Stimulated activated effector memory CD8-positive, alpha-beta T cell treated with anti-CD3 and anti-CD28 coated beads, Interleukin-12 subunit alpha, Interleukin-12 subunit beta, amount 100 ng/mL, for 72 hours (primary cell): ENCODE measurements at regions not wholly inside any gene's neighbourhood (a gene's known extent, or its start where the extent isn't known, plus 50 kb on each side); places are given as distances from the start of the nearest gene placed in this dataset.

Experiments used
- ATAC-seq: fragments of 150-1000 bp; cut with Tn5 transposase; 2 replicates; pipeline ENCODE4 v1.10.0; 2021
- DNase-seq, 2 donors: peaks; one replicate each; pipeline ENCODE4 v3.0.0; 2021 to 2022; ENCODE audit warnings: low spot score in 2 of 2
- H3K27ac Mint-ChIP-seq: one replicate; pipeline ENCODE4 v1.8.0; 2022; ENCODE audit warnings: mild to moderate bottlenecking, mixed read lengths
- H3K36me3 Mint-ChIP-seq: one replicate; pipeline ENCODE4 v1.8.0; 2022; ENCODE audit warnings: mild to moderate bottlenecking, mixed read lengths
- H3K4me1 Mint-ChIP-seq: one replicate; pipeline ENCODE4 v1.8.0; 2022; ENCODE audit warnings: mixed read lengths
- H3K4me3 Mint-ChIP-seq: one replicate; pipeline ENCODE4 v1.8.0; 2022; ENCODE audit warnings: mild to moderate bottlenecking, mixed read lengths
- H3K9me3 Mint-ChIP-seq: one replicate; pipeline ENCODE4 v1.8.0; 2022; ENCODE audit warnings: mixed read lengths

GRCh38 chr4:85081196-85081595, 114.7 kb upstream of the WDFY3 start:
- no peak for ATAC-seq
- Mint-ChIP-seq H3K9me3 (peaks cover 2% of the 10 kb centered on the region), H3K4me3 (no peak overlapping the region), H3K27ac (no peak overlapping the region), H3K4me1 (no peaks in the 10 kb centered on the region), H3K36me3 (no peaks in the 10 kb centered on the region)
- no peak for DNase-seq

DNA sequence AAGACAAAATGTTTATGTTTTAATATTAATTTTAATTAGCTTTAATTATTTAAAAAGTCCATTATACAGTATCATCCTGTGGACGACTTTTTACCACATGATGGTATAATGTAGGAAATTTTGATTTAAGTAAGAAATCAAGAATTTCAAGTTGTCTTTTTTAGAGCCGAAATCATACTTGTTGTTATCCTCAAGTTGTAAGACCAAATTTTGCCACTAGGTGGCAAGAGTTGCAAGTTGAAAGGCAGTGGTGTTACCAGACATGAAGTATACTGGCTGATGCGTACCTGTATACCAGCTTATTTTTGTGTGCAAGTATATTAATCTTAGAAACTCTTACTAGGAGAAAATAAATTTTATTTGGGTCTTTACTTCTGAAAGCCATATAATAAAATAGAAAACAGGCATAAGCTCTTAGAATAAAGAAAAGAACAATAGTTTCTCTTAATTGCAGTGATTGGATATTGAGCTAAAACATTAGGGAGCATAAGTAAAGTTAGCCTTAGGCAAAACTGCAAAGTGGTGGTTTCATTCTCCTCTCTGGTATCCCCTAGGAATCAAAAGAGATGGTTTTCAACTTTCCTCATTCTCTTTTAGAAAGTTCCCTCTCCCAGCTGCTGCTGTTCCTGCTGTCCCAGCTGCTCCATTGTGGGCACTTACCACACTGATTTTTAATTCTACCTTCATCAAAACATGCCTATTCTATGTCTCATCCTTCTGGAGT, 118.0 kb upstream of the WDFY3 start:
- ATAC-seq (no peak), DNase-seq (no peak)
- H3K9me3 Mint-ChIP-seq: peaks cover 2% of the 10 kb centered on the region
- no peak overlapping the region for H3K27ac Mint-ChIP-seq
- H3K36me3 Mint-ChIP-seq: no peaks in the 10 kb centered on the region
- H3K4me1 Mint-ChIP-seq: no peaks in the 10 kb centered on the region
- H3K4me3 Mint-ChIP-seq: no peak overlapping the region

- Mint-ChIP-seq H3K36me3 (no peaks in the 10 kb centered on the region), H3K4me3 (no peak overlapping the region), H3K27ac (no peak overlapping the region), H3K4me1 (no peaks in the 10 kb centered on the region), H3K9me3 (no peaks in the 10 kb centered on the region)
- DNase-seq (no peak), ATAC-seq (no peak)
Measured at GRCh38 chr4:85086721-85087120, 120.2 kb upstream of the WDFY3 start.

GRCh38 chr4:85092536-85092935, 126.0 kb upstream of the WDFY3 start:
- no peaks in the 10 kb centered on the region for H3K4me1 Mint-ChIP-seq
- H3K4me3 Mint-ChIP-seq: no peak overlapping the region
- DNase-seq: no peak
- H3K27ac Mint-ChIP-seq: no peak overlapping the region
- H3K36me3 Mint-ChIP-seq: no peaks in the 10 kb centered on the region
- ATAC-seq: no peak
- no peaks in the 10 kb centered on the region for H3K9me3 Mint-ChIP-seq

GRCh38 chr4:85092943-85093342, 126.5 kb upstream of the WDFY3 start:
- H3K4me1 Mint-ChIP-seq: no peaks in the 10 kb centered on the region
- no peak for DNase-seq
- H3K4me3 Mint-ChIP-seq: no peak overlapping the region
- no peak for ATAC-seq
- peaks cover 4% of the 10 kb centered on the region for H3K9me3 Mint-ChIP-seq
- H3K27ac Mint-ChIP-seq: no peak overlapping the region
- H3K36me3 Mint-ChIP-seq: no peaks in the 10 kb centered on the region

- Mint-ChIP-seq H3K4me3 (no peak overlapping the region), H3K4me1 (no peaks in the 10 kb centered on the region), H3K9me3 (peaks cover 9% of the 10 kb centered on the region), H3K36me3 (no peaks in the 10 kb centered on the region), H3K27ac (no peak overlapping the region)
- ATAC-seq: no peak
- no peak for DNase-seq
Measured at GRCh38 chr4:85094735-85095134, 128.2 kb upstream of the WDFY3 start.

- no peak for DNase-seq
- H3K4me3 Mint-ChIP-seq: no peak overlapping the region
- ATAC-seq: no peak
- H3K36me3 Mint-ChIP-seq: no peaks in the 10 kb centered on the region
- peaks cover 18% of the 10 kb centered on the region for H3K9me3 Mint-ChIP-seq
- no peak overlapping the region for H3K27ac Mint-ChIP-seq
- H3K4me1 Mint-ChIP-seq: no peaks in the 10 kb centered on the region
Measured at GRCh38 chr4:85102606-85103005, 136.1 kb upstream of the WDFY3 start.

- Mint-ChIP-seq H3K36me3 (no peaks in the 10 kb centered on the region), H3K27ac (no peak overlapping the region), H3K9me3 (peaks cover 9% of the 10 kb centered on the region), H3K4me1 (no peaks in the 10 kb centered on the region), H3K4me3 (no peak overlapping the region)
- no peak for DNase-seq
- ATAC-seq: no peak
Measured at GRCh38 chr4:85106166-85106565, 139.7 kb upstream of the WDFY3 start.

DNA sequence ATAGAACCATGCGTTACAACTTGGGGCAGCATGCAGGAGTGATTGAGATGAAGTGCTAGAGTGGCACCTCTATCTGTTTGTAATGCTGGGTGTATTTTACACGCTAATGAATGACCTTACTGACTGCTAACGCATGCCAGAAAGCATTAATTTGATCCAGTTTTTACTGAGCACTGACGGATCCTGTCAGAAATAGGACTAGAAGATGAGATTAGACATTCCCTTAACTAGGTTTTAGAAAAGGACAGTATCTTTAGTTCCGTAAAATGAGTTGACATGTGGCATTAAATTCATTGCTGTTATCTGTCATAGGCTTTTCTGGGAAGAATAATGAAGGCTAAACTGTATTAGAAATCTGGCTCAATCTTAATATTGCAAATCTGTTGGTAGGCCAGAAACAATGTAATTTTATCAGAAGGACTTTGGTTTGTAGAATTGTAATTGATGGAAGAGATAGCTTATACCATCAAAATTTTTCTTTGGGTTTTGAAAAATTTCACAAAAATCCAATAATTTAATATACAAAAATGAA, 140.4 kb upstream of the WDFY3 start:
- Mint-ChIP-seq H3K27ac (no peak overlapping the region), H3K36me3 (no peaks in the 10 kb centered on the region), H3K4me3 (no peak overlapping the region), H3K4me1 (no peaks in the 10 kb centered on the region), H3K9me3 (peaks cover 9% of the 10 kb centered on the region)
- no peak for DNase-seq
- ATAC-seq: no peak

DNA sequence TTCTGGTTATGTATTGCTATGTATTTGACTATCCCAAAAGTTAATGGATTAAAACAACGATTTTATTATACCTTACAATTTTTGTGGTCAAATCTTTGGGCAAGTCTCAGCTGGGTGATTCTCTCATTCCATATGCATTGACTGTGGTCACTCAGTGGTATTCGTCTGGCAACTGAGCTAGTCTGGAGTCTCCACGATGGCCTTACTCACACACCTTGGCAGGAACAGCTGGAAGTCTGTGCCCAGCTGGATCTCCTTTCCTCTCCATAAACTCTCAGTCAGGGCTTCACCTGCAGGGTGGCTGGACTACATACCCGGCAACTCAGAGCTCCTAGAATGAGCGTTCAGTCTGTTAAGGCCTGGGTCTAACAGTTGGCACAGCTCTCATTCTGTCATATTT, 141.1 kb upstream of the WDFY3 start:
- Mint-ChIP-seq H3K4me3 (no peak overlapping the region), H3K9me3 (peaks cover 9% of the 10 kb centered on the region), H3K4me1 (no peaks in the 10 kb centered on the region), H3K27ac (no peak overlapping the region), H3K36me3 (no peaks in the 10 kb centered on the region)
- ATAC-seq: no peak
- no peak for DNase-seq

DNA sequence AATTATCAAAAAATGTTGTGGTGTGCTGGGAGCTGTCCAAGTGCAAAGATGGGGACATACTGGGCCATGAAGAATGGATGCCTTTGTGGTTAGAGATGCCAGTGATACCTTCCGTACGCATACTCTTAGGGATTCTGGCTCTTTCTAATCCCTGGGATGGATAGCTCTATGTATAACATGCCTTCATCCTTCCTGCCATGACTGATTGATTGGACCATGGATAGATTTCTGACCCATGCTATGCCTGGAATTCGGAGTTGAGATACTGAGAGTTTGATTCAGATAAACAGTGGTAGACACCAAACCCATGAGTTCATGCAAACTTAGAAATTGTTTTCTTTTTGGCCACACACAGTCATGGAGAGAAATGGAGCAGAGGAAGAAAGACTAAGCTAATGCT, 147.2 kb upstream of the WDFY3 start:
- H3K4me3 Mint-ChIP-seq: no peak overlapping the region
- DNase-seq (no peak), ATAC-seq (no peak)
- H3K36me3 Mint-ChIP-seq: no peaks in the 10 kb centered on the region
- peaks cover 11% of the 10 kb centered on the region for H3K9me3 Mint-ChIP-seq
- H3K27ac Mint-ChIP-seq: no peak overlapping the region
- no peaks in the 10 kb centered on the region for H3K4me1 Mint-ChIP-seq

DNA sequence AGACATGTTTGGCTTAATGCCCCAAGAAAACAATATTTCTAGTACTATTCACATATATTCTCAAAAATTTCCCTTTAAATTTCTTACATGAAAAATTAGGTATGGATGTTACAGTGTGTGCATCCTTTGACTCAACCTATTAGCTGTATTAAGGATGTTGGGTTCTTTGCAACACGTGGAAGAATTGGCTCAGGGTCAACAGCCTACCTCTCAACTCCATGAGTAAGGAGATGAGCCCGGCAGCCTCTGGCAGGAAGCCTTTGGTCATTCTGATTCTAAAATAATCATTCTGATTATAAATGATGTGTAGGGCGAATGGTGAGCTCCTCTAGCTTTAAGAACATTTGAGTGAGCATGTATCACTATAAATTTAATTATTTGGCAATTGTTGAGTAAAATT, 148.0 kb upstream of the WDFY3 start:
- ATAC-seq (no peak), DNase-seq (no peak)
- Mint-ChIP-seq H3K4me3 (no peak overlapping the region), H3K9me3 (peaks cover 15% of the 10 kb centered on the region), H3K36me3 (no peaks in the 10 kb centered on the region), H3K27ac (no peak overlapping the region), H3K4me1 (no peaks in the 10 kb centered on the region)

DNA sequence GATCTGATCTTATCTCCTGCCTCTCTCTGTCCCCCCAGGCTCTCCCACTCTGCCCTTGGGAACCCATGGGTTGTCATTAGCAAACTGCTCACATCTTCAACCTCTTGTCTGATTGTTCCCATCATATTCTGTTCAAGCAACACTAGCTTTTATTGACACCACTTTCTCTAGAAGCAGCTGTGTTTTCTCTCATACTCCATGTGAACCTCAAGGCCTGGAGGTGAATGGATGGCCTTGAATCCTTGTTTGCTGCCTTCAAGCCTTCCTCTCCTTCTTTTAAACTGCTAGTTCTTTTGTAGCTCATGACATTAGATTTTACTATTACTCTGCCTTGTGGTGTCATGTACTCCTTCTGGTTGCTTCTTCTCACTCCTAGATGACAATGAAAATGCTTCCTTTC, 149.5 kb upstream of the WDFY3 start:
- Mint-ChIP-seq H3K36me3 (no peaks in the 10 kb centered on the region), H3K9me3 (peaks cover 15% of the 10 kb centered on the region), H3K4me1 (no peaks in the 10 kb centered on the region), H3K4me3 (no peak overlapping the region), H3K27ac (no peak overlapping the region)
- ATAC-seq: no peak
- no peak for DNase-seq

GRCh38 chr4:85125688-85126087, 159.2 kb upstream of the WDFY3 start:
- Mint-ChIP-seq H3K36me3 (no peaks in the 10 kb centered on the region), H3K4me1 (no peaks in the 10 kb centered on the region), H3K27ac (no peak overlapping the region)

DNA sequence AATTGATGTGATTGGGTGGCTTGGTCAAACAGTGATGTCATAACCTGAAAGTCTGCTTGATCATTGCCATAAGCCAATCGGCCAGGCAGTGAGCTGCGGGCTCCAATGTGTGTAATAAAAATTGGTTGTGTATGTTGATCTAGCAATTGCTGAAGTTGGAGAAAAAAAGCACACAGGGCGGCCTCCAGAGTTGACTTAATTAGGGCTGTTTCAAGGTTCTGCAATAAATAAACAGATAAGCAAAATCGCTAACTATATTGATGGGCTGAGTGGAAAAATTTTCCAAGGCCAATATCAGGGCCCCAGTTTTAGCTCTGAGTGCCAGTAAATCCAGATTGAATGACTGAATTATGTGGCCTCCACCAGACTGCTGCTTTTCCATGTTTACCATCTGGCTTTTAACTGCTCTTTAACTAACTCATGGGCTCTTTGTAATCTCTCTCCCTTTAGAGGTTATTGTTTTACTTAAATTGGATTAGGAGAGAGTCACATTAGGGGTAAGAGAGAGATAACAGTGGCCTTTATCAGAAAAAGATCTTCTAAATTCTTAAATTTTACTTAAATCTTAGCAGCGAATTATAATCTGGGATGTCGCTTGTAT, 160.6 kb upstream of the WDFY3 start:
- H3K27ac Mint-ChIP-seq: no peak overlapping the region
- no peak for ATAC-seq
- peaks cover 13% of the 10 kb centered on the region for H3K9me3 Mint-ChIP-seq
- no peak for DNase-seq
- no peaks in the 10 kb centered on the region for H3K4me1 Mint-ChIP-seq
- no peak overlapping the region for H3K4me3 Mint-ChIP-seq
- no peaks in the 10 kb centered on the region for H3K36me3 Mint-ChIP-seq

More at GRCh38 chr4:85125688-85126087, 159.2 kb upstream of the WDFY3 start:
- DNase-seq: no peak
- no peak for ATAC-seq
- peaks cover 13% of the 10 kb centered on the region for H3K9me3 Mint-ChIP-seq
- H3K4me3 Mint-ChIP-seq: no peak overlapping the region

GRCh38 chr4:85127653-85128052, 161.2 kb upstream of the WDFY3 start:
- Mint-ChIP-seq H3K27ac (no peak overlapping the region), H3K9me3 (peaks cover 13% of the 10 kb centered on the region), H3K4me1 (no peaks in the 10 kb centered on the region), H3K4me3 (no peak overlapping the region), H3K36me3 (no peaks in the 10 kb centered on the region)
- ATAC-seq: no peak
- no peak for DNase-seq
